Keratinocyte (primary cell): ENCODE measurements at regions not wholly inside any gene's neighbourhood (a gene's known extent, or its start where the extent isn't known, plus 50 kb on each side); places are given as distances from the start of the nearest gene placed in this dataset.

Source experiments
- EZH2 ChIP-seq: IDR thresholded peaks from one replicate; pipeline ENCODE4 v1.6.1; 2012; ENCODE audit warnings: inconsistent platforms, mild to moderate bottlenecking, low read length, moderate library complexity
- TF ChIP-seq, protein P1 (sequence below), 3 experiments: IDR thresholded peaks in 1 of 3; conservative IDR thresholded peaks in 1 of 3; optimal IDR thresholded peaks in 1 of 3; 2 replicates in 2 of 3; 3 replicates in 1 of 3; pipeline versions ENCODE3 to v1.5.1; 2011; ENCODE audit warnings: low read length in 3 of 3, mild to moderate bottlenecking in 3 of 3, moderate library complexity in 2 of 3, control low read depth in 1 of 3, inconsistent platforms in 1 of 3; ENCODE audit not compliant: insufficient read depth in 2 of 3; ENCODE audit errors: extremely low read depth in 1 of 3

DNA sequence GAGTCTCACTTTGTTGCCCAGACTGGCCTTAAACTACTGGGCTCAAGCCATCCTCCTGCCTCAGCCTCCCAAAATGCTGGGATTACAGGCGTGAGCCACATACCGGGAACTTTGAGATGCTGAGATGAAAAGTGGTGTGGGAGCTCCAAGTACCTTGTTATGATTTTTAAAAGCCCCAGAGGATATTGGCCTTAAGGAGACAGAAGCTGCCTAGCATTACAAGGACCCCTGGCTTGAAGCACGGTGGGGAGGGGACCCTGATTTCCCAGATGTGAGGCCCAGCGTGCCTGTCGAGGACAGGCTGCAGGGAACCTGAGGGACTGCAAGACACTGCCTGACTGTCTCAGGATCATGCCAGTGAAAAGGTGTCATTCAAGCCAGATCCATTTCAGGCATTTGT is 75.3 kb upstream of the TIAM2 start:
- TF ChIP-seq, protein P1, sequence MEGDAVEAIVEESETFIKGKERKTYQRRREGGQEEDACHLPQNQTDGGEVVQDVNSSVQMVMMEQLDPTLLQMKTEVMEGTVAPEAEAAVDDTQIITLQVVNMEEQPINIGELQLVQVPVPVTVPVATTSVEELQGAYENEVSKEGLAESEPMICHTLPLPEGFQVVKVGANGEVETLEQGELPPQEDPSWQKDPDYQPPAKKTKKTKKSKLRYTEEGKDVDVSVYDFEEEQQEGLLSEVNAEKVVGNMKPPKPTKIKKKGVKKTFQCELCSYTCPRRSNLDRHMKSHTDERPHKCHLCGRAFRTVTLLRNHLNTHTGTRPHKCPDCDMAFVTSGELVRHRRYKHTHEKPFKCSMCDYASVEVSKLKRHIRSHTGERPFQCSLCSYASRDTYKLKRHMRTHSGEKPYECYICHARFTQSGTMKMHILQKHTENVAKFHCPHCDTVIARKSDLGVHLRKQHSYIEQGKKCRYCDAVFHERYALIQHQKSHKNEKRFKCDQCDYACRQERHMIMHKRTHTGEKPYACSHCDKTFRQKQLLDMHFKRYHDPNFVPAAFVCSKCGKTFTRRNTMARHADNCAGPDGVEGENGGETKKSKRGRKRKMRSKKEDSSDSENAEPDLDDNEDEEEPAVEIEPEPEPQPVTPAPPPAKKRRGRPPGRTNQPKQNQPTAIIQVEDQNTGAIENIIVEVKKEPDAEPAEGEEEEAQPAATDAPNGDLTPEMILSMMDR (optimal IDR thresholded peaks at IDR 0.05 in 1 of 3, IDR thresholded peaks at IDR 0.05 in 1 of 3, conservative IDR thresholded peaks at IDR 0.05 in 1 of 3; ENCODE audit: extremely low read depth in 1 of 3, insufficient read depth in 2 of 3, low read length in 3 of 3) = no peak
- TF ChIP-seq EZH2 = no peak
